Activated T-helper 1 cell treated with Interleukin-2 at 50 U/mL for 16 hours (primary cell): ENCODE measurements at regions not wholly inside any gene's neighbourhood (a gene's known extent, or its start where the extent isn't known, plus 50 kb on each side); places are given as distances from the start of the nearest gene placed in this dataset.
"Not testable (repeated sequence)": the region's sequence is repeated elsewhere in the genome, so short reads cannot be mapped to it uniquely, and the experiment has no call there.

ENCODE experiments used
- DNase-seq: peaks from one replicate; pipeline ENCODE4 v3.0.0-alpha.2; 2020; ENCODE audit warnings: low read depth

GRCh38 chr7:4319280-4319679, 362.8 kb upstream of the FOXK1 start:
- no peak for DNase-seq

GRCh38 chr7:4325732-4326131, 356.4 kb upstream of the FOXK1 start:
- no peak for DNase-seq

DNA sequence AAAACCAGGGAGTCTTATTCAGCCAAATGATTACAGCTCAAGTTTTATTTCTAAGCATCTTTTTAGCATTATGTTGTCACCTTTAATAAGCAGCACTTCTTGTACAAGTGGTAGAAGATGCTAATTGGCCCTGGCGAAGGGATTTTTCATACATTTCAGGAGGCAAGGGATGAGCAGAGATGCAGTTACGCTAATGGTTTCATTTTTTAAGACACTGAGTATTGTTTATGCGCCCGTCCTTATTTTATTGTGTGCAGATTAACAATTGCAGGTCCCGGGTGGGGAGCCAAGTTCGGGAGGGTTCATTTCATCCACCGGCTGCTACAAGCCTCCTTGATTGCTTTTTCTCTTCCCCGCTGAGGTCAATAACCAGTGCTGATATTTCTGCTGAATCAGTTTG, 350.4 kb upstream of the FOXK1 start:
- DNase-seq: no peak

DNA sequence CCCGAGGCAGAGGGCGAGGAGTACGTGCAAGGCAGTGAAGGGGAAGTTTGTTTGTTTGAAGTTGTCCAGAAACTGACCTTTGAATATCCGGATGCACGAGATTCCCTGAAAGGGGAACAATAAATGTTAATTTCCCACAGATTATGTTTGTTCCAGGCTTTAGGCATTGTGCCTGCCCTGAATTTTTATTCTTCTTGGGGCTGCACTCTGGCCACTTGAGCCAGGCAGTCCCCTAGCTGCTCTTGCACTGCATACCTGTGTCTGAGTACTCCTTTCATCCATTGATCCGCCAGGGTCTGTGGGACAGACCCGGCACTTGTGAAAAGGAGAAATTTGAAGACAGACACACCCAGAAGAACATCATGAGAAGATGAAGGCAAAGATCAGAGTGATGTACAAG, 343.5 kb upstream of the FOXK1 start:
- no peak for DNase-seq

DNA sequence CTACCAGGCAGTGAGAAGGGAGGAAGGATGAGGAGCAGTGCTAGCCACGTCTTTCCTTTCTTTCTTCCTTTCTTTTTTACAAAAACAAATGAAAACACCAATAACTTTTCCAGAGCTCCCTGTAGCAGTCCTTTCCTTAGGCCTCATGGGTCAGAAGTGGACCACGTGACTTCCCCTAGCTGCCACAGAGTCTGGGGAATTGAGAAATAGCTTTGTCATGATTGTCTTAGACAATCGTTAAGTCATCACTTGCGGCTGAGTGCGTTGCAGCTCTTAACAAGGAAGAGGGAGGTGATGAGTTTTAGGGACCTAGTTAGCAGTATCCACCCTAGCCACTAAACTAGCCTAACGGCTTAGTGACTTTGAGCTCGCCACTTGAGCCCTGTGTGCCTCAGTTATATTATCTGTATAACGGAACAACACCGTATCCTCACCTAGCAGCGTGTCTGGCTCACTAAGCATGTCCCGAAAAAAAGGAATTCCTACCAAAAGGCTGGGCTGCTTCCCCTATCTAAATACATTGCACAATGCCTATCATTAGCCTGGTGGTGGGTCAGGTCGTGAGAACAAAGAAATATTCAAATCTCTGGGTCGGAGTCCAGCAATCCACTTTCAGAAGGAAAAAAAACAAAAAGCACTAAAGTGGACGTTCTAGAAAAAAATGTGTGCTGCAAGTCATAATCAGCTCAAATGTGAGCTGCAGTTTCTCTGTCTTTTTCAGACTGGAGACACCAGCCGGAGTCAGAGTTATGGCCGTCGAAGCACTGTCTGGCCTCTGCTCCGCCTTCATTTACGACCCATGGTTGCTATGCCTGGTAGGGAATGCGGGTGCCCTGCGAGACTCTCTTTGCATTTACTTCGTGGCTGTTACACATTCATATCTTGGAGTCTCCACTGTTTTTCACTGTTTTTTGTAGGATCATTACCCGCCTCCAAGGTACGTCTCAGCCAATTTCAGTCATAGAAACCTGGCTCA, 338.5 kb upstream of the FOXK1 start:
- no peak for DNase-seq

GRCh38 chr7:4345004-4345403, 337.1 kb upstream of the FOXK1 start:
- no peak for DNase-seq

DNA sequence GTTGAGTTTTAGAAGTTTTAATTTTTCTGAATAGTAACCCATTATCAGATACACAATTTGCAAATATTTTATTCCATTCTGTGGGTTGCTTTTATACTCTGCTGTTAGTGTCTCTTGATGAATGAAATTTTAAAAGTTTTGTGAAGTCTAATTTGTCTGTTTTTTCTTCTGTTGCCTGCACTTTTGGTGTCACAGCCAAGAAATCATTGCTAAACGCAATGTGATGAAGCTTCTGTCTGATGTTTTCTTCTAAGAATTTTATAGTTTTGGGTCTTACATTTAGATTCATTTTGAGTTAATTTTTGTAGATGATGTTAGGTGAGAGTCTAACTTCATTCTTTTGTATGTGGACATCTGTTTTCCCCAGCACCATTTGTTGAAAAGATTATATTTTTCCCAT, 330.0 kb upstream of the FOXK1 start:
- DNase-seq: no peak

DNA sequence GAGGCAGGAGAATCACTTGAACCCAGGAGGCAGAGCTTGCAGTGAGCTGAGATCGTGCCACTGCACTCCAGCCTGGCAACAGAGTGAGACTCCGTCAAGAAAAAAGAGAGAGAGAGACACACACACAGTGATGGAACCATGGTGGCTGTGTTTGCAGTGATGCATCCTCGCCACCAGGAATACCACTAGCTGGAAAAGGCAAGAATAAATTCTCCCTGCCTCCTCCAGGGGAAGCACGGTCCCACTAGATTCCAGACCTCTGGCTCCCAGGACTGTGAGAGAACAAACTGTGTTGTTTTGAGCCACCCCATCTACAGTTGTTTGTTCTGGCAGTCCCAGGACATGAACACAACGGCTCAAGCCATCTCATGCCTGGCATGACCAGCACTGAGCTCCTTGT, 320.3 kb upstream of the FOXK1 start:
- DNase-seq: no peak

DNA sequence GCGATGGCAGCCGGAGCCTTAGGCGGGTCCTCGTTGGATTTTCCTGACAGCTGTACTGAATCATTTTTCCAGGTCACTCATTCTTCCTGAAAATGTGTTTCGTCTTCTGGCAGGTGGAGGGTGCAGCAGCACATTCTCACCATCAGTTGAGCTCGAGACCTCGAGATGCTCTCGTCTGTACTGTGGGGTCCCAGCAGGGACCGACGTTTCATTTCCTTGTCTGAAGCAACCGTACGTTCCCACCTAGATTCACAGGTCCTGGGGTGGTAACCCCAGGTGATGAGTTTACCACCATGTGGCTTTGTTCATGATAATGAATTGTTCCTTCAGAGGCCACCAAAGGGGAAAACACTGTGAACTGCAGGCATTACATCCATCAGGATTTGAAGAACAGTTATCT, 298.5 kb upstream of the FOXK1 start:
- no peak for DNase-seq

GRCh38 chr7:4386190-4386589, 295.9 kb upstream of the FOXK1 start:
- DNase-seq: no peak

DNA sequence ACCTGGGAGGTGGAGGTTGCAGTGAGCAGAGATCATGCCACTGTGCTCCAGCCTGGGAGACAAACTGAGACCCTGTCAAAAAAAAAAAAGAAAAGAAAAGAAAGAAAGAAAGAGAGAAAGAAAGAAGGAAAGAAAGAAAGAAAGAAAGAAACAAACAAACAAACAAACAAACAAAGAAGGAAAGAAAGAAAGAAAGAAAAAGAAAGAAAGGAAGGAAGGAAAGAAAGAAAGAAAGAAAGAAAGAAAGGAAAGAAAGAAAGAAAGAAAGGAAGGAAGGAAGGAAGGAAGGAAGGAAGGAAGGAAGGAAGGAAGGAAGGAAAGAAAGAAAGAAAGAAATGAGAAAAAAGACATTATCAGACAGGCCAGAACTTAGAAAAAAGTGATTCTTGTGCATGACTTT, 291.0 kb upstream of the FOXK1 start:
- DNase-seq: not testable (repeated sequence)

DNA sequence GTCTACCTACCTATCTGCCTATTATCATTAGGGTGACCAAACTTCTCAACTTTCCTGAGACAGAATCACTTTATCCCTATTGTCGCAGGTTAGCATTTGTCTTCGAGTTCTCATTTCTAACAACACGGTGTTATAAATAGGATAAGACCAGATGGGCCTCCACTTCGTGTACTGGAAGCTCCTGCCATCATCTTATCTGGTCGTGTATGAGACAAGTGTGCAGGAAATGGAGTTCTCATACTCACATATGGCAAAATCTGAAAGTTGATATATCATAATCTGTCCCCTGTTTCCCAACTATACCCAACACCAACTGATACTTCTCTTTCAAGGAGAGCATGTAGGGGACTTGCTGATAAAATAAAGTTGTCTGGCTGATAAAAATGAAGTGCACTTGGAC, 287.4 kb upstream of the FOXK1 start:
- DNase-seq: no peak

DNA sequence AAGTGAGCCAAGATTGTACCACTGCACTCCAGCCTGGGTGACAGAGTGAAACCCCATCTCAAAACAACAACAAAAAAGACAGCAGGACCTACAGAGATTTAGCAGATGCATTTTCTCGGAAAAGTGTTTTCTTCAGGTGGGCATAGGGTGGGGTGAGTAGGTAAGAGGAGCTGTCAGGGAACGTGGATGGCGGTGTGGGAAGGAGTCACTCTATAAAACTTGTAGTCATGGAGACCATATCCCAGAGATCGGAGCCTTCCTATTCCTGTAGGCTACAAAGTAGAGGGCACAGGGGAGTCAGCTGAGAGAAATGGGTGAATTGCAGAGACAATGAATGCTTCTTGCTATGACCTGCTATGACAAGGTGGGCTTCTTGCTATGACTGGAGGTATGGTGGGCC, 283.0 kb upstream of the FOXK1 start:
- no peak for DNase-seq

GRCh38 chr7:4399596-4399995, 282.5 kb upstream of the FOXK1 start:
- no peak for DNase-seq

- no peak for DNase-seq
Measured at GRCh38 chr7:4406288-4407058, 275.6 kb upstream of the FOXK1 start.

- no peak for DNase-seq
Measured at GRCh38 chr7:4409946-4410345, 272.1 kb upstream of the FOXK1 start.

DNA sequence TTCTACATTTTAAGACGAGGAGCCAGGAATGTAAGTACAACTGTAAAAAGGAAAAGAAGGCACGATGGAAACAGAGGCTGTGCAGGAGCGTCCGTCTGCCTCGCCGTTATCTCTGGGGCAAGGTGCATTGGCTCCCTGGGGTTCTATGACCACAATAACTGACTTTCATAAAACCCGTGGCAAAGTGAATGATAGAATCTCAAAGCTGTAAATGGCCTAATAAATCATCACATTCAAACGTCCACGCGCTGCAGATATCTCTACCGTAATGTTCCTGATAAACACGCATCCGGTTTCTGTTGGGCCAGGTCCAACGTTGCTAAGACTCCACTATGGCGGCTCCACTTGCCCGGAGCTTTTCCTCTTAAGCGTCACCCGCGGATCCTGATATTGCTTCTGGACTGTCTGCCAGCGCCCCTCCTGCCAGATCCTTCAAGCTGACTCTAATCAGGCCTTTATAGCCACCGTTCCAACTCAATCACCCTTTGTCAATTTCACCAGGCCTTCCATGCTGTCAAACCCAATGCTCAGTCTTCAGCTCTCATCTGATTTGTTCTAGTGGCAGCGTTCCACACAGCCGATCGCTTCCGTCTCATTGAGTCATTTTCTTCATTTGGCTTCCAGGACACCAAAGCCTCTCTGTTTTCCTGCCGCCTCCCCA, 265.6 kb upstream of the FOXK1 start:
- no peak for DNase-seq

DNA sequence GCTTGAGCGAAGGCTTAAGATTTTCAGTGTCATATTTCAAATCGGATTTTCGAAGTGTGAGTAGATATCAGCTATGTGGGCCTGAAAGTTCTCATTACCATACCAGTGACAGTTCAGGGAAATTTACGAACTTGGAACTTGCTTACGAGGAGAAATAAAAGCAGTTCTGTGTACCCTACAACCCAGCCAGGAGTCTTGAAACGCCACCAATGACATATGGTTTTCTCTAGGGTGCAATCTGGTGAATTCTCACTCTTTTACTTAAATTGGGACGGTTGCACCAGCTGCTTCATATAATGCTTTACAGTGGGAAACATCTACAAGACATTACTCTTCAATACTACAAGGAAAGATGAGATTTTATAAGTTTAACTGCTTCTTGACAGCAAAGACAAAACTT, 253.6 kb upstream of the FOXK1 start:
- DNase-seq: no peak

DNA sequence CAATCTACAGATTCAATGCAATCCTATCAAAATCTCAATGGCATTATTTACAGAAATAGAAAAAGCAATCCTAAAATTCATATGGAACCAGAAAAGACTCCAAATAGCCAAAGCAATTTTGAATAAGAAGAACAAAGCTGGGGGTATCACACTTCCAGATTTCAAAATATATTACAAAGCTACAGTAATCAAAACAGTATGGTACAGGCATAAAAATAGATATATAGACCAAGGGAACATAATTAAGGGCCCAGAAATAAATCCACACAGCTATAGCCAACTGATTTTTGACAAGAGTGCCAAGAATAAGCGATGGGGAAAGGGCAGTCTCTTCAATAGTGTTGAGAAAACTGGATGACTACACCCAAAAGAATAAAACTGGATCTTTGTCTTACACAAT, 251.9 kb upstream of the FOXK1 start:
- DNase-seq: no peak

DNA sequence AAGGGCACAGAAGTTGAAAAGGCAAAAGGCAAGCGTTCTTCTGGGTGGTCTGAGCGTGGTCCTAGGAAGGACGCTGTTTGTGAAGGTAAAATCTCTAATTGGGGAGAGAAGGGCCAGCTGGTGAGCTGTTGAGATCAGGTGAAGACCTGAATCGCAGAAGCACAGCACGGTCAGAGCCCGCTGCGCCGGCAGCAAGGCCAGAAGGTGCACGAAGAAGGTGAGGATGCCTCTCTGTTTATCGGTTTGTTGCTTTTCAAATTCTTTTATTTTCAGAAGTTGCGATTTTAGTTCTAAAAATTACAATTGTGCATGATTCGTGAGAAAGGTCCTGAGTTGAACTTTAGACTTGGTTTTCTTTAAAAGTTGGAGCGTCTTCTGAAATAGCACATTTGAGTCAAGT, 247.8 kb upstream of the FOXK1 start:
- DNase-seq: no peak

DNA sequence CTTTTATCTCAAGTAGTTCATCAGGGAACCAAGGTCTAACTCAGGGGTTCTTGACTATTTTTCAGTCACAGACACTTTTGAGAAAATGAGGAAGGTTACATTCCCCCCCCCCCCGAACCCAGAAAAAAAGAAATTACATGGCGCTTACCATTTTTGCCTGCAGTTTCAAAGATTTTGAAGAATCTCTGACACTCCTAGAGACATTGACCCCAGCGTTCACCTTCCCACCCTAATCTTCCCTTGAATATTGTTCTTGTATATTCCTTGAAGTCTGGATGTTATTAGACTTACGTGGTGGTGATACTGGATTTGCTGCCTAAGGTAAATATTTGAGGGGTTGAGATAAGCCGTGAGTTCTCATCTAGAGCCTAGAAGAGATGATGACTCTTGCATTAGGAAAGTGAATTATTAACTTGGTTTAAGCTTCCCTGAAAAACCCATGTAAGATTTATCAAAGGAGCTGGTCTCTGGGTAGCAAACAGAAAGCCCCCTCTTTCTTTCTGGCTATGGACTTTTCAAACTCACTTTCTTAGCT, 245.7 kb upstream of the FOXK1 start:
- no peak for DNase-seq

- no peak for DNase-seq
Measured at GRCh38 chr7:4436936-4437335, 245.2 kb upstream of the FOXK1 start.

DNA sequence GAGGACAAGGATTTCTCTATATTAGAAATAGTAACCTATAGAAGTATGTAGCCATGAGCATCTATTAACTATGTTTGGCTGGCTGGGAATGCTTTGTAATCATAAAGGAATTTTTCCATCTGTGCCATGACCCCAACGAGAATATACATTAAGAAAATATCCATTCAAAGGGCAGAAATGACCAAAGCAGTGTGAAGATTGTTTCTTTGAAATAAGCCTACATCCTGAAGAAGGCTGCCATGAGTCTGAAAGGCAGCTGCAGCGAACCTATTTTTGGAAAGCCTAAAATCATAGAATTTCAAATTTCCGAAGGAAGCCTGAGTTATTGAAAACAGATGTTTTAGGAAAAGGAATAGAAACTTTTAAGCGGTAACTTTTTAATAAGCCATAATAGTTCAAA, 244.2 kb upstream of the FOXK1 start:
- no peak for DNase-seq
